Liver (tissue), 8 donors: ENCODE measurements at regions not wholly inside any gene's neighbourhood (a gene's known extent, or its start where the extent isn't known, plus 50 kb on each side); places are given as distances from the start of the nearest gene placed in this dataset.

ENCODE experiments used
- DNase-seq: peaks from one replicate; pipeline ENCODE4 v3.0.0-alpha.2; 2017; ENCODE audit warnings: low spot score
- H3K27ac ChIP-seq, 2 donors: one replicate each; pipeline ENCODE4 v1.7.0; 2013; ENCODE audit warnings: inconsistent platforms in 2 of 2, low read length in 2 of 2, control low read depth in 1 of 2, low read depth in 1 of 2, mild to moderate bottlenecking in 1 of 2
- H3K27me3 ChIP-seq, 4 donors: one replicate each; pipeline versions ENCODE4 v1.6.1 to v1.7.0; 2013; ENCODE audit warnings: low read length in 3 of 4, inconsistent platforms in 1 of 4, mild to moderate bottlenecking in 1 of 4, moderate library complexity in 1 of 4; ENCODE audit not compliant: control insufficient read depth in 4 of 4, insufficient read depth in 4 of 4
- H3K36me3 ChIP-seq, 4 donors: one replicate each; pipeline versions ENCODE4 v1.6.1 to v1.7.0; 2013; ENCODE audit warnings: low read length in 3 of 4, mild to moderate bottlenecking in 3 of 4, low read depth in 1 of 4, moderate library complexity in 1 of 4; ENCODE audit not compliant: control insufficient read depth in 4 of 4, insufficient read depth in 3 of 4
- H3K4me1 ChIP-seq, 4 donors: one replicate each; pipeline versions ENCODE4 v1.6.1 to v1.7.0; 2013; ENCODE audit warnings: low read length in 3 of 4, mild to moderate bottlenecking in 3 of 4, moderate library complexity in 1 of 4; ENCODE audit not compliant: control insufficient read depth in 4 of 4, insufficient read depth in 4 of 4
- H3K4me3 ChIP-seq, 3 donors: one replicate each; pipeline versions ENCODE4 v1.6.1 to v1.7.0; 2013; ENCODE audit warnings: low read length in 3 of 3, control low read depth in 1 of 3, low read depth in 1 of 3, mild to moderate bottlenecking in 1 of 3
- H3K9ac ChIP-seq, 2 donors: one replicate each; pipeline ENCODE4 v1.7.0; 2013; ENCODE audit warnings: low read length in 2 of 2, mild to moderate bottlenecking in 2 of 2, moderate library complexity in 2 of 2, control low read depth in 1 of 2, low read depth in 1 of 2
- H3K9me3 ChIP-seq, 4 donors: one replicate each; pipeline versions ENCODE4 v1.6.1 to v1.7.0; 2013; ENCODE audit warnings: low read length in 3 of 4; ENCODE audit not compliant: control insufficient read depth in 4 of 4
- CTCF ChIP-seq: fragments of 150-350 bp; IDR thresholded peaks from 2 replicates; pipeline ENCODE4 v1.5.1; 2017; ENCODE audit warnings: improper control_type of control experiment, low read depth, low read length; ENCODE audit not compliant: missing input control
- EGR1 ChIP-seq, 2 donors: IDR thresholded peaks; 2 replicates each; pipeline ENCODE4 v1.6.1; 2016 to 2018; ENCODE audit warnings: antibody characterized with exemption in 2 of 2, low read depth in 2 of 2
- FOXA1 ChIP-seq: IDR thresholded peaks from 2 replicates; pipeline ENCODE4 v1.6.1; 2016; ENCODE audit warnings: antibody characterized with exemption
- FOXA2 ChIP-seq: IDR thresholded peaks from 2 replicates; pipeline ENCODE4 v1.6.1; 2016; ENCODE audit warnings: antibody characterized with exemption
- GABPA ChIP-seq, 2 donors: IDR thresholded peaks in 1 of 2; conservative IDR thresholded peaks in 1 of 2; 2 replicates each; pipeline ENCODE4 v1.6.1; 2016; ENCODE audit warnings: antibody characterized with exemption in 2 of 2, mild to moderate bottlenecking in 1 of 2, moderate library complexity in 1 of 2
- HNF4A ChIP-seq, 2 donors: conservative IDR thresholded peaks; 2 replicates each; pipeline ENCODE4 v1.6.1; 2016; ENCODE audit warnings: antibody characterized with exemption in 2 of 2, mild to moderate bottlenecking in 2 of 2
- HNF4G ChIP-seq: IDR thresholded peaks from 2 replicates; pipeline ENCODE4 v1.6.1; 2016; ENCODE audit warnings: antibody characterized with exemption
- JUND ChIP-seq, 2 donors: IDR thresholded peaks; 2 replicates each; pipeline ENCODE4 v1.6.1; 2016; ENCODE audit warnings: antibody characterized with exemption in 2 of 2
- MAX ChIP-seq: IDR thresholded peaks from 2 replicates; pipeline ENCODE4 v1.6.1; 2016; ENCODE audit warnings: antibody characterized with exemption
- NR2F2 ChIP-seq: IDR thresholded peaks from 2 replicates; pipeline ENCODE4 v1.6.1; 2016; ENCODE audit warnings: antibody characterized with exemption
- RAD21 ChIP-seq, 2 donors: IDR thresholded peaks; 2 replicates each; pipeline ENCODE4 v1.6.1; 2016; ENCODE audit warnings: antibody characterized with exemption in 2 of 2, mild to moderate bottlenecking in 2 of 2
- REST ChIP-seq: IDR thresholded peaks from 2 replicates; pipeline ENCODE4 v1.6.1; 2016; ENCODE audit warnings: antibody characterized with exemption, mild to moderate bottlenecking
- RXRA ChIP-seq, 2 donors: IDR thresholded peaks; 2 replicates each; pipeline ENCODE4 v1.6.1; 2017 to 2018; ENCODE audit warnings: antibody characterized with exemption in 2 of 2, mild to moderate bottlenecking in 1 of 2
- SP1 ChIP-seq: IDR thresholded peaks from 2 replicates; pipeline ENCODE4 v1.6.1; 2018; ENCODE audit warnings: antibody characterized with exemption, mild to moderate bottlenecking
- TAF1 ChIP-seq: conservative IDR thresholded peaks from 2 replicates; pipeline ENCODE4 v1.6.1; 2016; ENCODE audit warnings: antibody characterized with exemption, mild to moderate bottlenecking
- YY1 ChIP-seq: IDR thresholded peaks from 2 replicates; pipeline ENCODE4 v1.6.1; 2016; ENCODE audit warnings: antibody characterized with exemption, mild to moderate bottlenecking
- WGBS: extraction: QIAGEN DNeasy Blood & Tissue Kit; methylation state at CpG from one replicate; pipeline ENCODE4 v1.1.7; 2013; 5-methylcytosine and 5-hydroxymethylcytosine counted together
- TF ChIP-seq, protein P1 (sequence below): IDR thresholded peaks from 2 replicates; pipeline ENCODE4 v1.6.1; 2016; ENCODE audit warnings: antibody characterized with exemption
- TF ChIP-seq, protein P2 (sequence below): IDR thresholded peaks from 2 replicates; pipeline ENCODE4 v1.6.1; 2016; ENCODE audit warnings: antibody characterized with exemption
- donor health status: healthy.
- donor health status: healthy.
- donor health status: healthy.
- donor health status: healthy.
- donor health status: healthy.

GRCh38 chr12:87140262-87140661, 884.1 kb upstream of the MGAT4C start:
- Histone ChIP-seq H3K27me3 (no peaks in the 10 kb centered on the region), H3K4me3 (no peak overlapping the region), H3K36me3 (no peaks in the 10 kb centered on the region), H3K9me3 (no peaks in the 10 kb centered on the region), H3K4me1 (no peaks in the 10 kb centered on the region), H3K27ac (no peak overlapping the region), H3K9ac (no peak overlapping the region)
- DNase-seq, result no peak
- 83% methylated on average over 1 of the region's 1 CpG for WGBS
- no peak for TF ChIP-seq FOXA2
- TF ChIP-seq, protein P1, sequence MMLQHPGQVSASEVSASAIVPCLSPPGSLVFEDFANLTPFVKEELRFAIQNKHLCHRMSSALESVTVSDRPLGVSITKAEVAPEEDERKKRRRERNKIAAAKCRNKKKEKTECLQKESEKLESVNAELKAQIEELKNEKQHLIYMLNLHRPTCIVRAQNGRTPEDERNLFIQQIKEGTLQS, result no peak
- no peak for TF ChIP-seq HNF4G
- TF ChIP-seq HNF4A (conservative IDR thresholded peaks at IDR 0.05), result no peak
- TF ChIP-seq EGR1 (IDR thresholded peaks at IDR 0.05; ENCODE audit: low read depth in 2 of 2), result no peak
- no peak for TF ChIP-seq CTCF
- TF ChIP-seq SP1, result no peak
- TF ChIP-seq REST, result no peak
- TF ChIP-seq MAX, result no peak
- TF ChIP-seq RAD21 (IDR thresholded peaks at IDR 0.05), result no peak
- TF ChIP-seq JUND (IDR thresholded peaks at IDR 0.05), result no peak
- no peak for TF ChIP-seq NR2F2
- TF ChIP-seq FOXA1, result no peak
- TF ChIP-seq, protein P2, sequence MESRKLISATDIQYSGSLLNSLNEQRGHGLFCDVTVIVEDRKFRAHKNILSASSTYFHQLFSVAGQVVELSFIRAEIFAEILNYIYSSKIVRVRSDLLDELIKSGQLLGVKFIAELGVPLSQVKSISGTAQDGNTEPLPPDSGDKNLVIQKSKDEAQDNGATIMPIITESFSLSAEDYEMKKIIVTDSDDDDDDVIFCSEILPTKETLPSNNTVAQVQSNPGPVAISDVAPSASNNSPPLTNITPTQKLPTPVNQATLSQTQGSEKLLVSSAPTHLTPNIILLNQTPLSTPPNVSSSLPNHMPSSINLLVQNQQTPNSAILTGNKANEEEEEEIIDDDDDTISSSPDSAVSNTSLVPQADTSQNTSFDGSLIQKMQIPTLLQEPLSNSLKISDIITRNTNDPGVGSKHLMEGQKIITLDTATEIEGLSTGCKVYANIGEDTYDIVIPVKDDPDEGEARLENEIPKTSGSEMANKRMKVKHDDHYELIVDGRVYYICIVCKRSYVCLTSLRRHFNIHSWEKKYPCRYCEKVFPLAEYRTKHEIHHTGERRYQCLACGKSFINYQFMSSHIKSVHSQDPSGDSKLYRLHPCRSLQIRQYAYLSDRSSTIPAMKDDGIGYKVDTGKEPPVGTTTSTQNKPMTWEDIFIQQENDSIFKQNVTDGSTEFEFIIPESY, result no peak
- TF ChIP-seq GABPA (IDR thresholded peaks at IDR 0.05 in 1 of 2, conservative IDR thresholded peaks at IDR 0.05 in 1 of 2), result no peak
- no peak for TF ChIP-seq YY1
- no peak for TF ChIP-seq RXRA (IDR thresholded peaks at IDR 0.05)
- no peak for TF ChIP-seq TAF1

DNA sequence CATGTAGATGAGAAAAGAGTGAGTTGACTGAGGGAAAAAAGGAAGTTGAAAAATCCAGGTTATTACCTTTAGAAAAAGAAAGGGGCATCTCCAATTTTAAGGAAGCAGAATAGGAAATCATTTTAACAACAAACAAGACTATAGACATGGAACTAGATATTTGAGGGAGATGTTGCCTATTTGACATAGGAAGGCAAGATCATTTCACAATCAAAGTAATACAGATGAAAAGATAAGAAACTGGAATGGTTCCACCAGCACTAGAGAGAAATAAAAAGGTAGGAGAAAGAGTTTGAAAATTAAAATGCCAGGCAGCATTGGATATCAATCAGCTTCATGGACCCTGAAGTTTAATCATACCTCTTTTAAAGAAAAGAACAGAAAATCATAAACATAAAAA, 881.0 kb upstream of the MGAT4C start:
- DNase-seq, result no peak
- no peak overlapping the region for H3K27ac ChIP-seq
- H3K9me3 ChIP-seq, result no peaks in the 10 kb centered on the region
- no peak overlapping the region for H3K9ac ChIP-seq
- H3K36me3 ChIP-seq, result no peaks in the 10 kb centered on the region
- H3K27me3 ChIP-seq, result no peaks in the 10 kb centered on the region
- TF ChIP-seq JUND (IDR thresholded peaks at IDR 0.05) (no peak), RXRA (IDR thresholded peaks at IDR 0.05) (no peak)
- H3K4me3 ChIP-seq, result no peak overlapping the region
- no peaks in the 10 kb centered on the region for H3K4me1 ChIP-seq
